GM18520 (cell line): ENCODE measurements at regions not wholly inside any gene's neighbourhood (a gene's known extent, or its start where the extent isn't known, plus 50 kb on each side); places are given as distances from the start of the nearest gene placed in this dataset.
"Not testable (repeated sequence)": the region's sequence is repeated elsewhere in the genome, so short reads cannot be mapped to it uniquely, and the experiment has no call there.

ENCODE experiments used
- ATAC-seq: cut with Tn5 transposase; IDR thresholded peaks from one replicate; pipeline ENCODE4 v1.9.1; 2021; ENCODE audit not compliant: unreplicated experiment

DNA sequence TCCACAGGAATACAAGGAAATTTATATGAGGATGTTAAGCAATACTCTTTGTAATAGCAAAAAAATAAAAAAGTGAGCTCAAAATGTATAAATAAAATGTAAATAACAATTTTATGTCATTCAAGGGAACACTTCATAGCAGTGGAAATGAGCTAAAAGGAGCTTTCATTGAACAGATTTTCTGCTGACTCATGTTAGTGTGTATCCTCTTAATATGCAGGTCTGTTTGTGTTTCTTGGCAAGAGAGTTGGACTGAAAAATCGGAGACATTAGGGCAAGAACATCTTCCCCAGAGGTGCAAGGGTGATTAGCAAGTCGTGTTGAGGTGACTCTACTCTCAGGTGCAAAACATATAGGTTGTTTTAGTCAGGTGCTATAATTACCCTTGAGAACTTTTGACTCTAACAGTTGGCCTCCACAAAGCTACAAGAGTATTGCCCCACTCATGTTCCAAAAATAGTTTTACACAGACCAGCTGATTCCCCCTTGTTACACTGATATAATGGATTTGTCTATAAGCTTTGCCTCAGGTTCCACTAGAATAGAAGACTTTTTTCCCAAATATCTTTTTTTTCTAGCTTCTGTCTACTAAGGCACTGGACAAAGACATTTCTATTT lies 702.9 kb downstream of the TENT5A start:
- ATAC-seq, result no peak

DNA sequence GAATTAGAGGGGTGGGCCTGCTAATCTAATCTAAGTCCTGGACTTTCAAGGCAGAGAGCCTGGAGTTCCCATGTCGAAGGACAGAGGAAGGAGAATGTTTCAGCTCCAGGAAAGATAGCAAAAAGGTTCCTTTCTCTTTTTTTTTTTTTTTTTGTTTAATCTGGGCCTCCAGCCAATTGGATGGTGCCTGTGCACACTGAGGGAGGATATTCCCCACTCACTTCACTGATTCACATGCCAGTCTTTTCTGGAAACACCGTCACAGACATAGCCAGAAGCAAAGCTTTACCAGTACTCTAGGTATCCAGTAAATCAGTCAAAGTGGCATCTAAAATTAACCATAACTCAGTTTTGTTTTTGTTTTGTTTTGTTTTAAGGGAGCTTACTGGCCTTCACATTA lies 721.1 kb downstream of the TENT5A start:
- no peak for ATAC-seq

DNA sequence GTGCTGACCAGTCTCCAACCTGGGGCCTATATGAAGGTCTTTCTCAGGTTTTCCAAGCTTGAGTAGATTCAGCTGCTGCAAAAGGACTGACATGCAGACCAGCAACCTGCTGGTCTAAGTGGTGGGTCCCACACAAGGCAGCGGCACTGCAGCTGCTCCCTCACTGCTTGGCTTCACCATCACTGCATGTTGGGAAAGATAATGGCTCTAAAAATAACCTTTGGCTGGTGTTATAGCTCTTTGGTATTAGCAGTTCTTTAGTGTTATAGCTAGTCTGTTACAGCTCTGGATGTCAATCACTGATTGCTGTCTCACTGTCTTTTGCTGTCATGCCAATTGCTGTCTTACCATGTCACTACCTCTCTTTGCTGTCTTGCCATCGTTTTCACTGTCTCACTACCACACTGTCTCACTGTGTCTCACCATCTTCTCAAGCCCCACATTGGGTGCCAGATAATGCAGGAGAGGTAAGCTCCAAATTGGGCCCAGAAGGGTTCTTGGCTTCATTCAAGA lies 726.4 kb downstream of the TENT5A start:
- ATAC-seq, result no peak

DNA sequence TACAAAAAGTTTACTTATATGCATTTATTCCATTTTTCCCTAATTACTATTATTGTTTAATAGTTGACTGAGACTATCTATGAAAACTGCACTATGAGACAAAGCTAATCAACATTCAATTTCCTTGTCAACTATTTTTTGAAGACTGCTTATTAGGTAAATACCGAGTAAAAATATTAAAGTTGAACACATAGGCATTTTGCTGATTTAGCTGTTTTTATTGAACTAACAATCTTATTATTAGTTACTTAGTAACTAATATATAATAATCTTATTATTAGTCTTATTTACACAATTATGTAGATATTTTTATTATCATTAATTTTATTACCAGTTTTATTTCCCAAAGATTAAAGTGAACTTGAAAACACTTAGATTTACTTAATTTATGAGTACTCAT lies 728.8 kb downstream of the TENT5A start:
- no peak for ATAC-seq

DNA sequence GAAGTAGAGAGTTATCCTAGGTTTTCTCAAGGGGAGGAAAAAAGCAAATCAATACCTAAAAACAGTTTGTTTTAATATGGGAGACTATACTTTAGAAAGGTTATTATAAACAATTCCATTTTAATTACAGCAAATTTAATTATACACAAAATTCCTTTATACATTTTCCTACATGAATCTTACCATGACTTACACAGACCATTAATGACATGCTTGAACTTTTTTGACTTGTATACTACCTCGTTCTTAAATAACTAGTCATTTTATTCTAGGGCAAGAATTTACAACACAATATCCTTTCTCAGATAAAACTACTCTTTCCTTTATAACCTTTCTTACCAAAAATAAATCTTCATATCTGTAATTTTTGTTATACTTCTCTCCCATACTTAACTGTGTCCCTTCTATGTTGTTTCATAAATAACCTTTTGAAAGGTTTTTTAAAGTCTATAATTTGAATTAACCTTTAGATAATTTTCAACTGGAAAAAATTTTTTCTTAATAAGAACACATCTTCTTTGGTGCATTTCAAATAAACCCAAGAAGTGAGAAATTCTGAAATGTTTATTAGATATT lies 729.4 kb downstream of the TENT5A start:
- ATAC-seq, result no peak

DNA sequence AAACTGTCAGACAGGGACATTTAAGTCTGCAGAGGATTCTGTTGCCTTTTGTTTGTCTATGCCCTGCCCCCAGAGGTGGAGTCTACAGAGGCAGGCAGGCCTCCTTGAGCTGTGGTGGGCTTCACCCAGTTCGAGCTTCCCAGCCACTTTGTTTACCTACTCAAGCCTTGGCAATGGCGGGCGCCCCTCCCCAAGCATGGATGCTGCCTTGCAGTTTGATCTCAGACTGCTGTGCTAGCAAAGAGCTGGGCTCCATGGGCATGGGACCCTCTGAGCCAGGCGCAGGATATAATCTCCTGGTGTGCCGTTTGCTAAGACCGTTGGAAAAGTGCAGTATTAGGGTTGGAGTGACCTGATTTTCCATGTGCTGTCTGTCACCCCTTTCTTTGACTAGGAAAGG lies 734.9 kb downstream of the TENT5A start:
- not testable (repeated sequence) for ATAC-seq

DNA sequence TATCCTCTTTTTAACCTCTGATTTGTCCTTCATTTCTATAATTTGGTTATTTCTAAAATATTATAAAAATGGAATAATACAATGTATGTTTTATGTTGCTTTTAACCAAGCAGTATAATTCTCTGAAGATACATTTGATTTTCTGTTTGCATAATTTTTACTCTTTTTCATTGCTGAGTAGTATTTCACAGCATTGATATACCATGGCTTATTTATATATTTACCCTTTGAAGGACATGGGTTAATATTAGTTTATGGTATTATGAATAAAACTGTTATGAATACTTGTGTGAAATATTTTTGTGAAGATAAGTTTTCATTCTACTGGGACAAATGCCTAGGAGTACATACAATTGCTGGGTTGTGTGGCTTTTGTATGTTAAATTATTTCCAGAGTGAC lies 748.6 kb downstream of the TENT5A start:
- ATAC-seq, result no peak

DNA sequence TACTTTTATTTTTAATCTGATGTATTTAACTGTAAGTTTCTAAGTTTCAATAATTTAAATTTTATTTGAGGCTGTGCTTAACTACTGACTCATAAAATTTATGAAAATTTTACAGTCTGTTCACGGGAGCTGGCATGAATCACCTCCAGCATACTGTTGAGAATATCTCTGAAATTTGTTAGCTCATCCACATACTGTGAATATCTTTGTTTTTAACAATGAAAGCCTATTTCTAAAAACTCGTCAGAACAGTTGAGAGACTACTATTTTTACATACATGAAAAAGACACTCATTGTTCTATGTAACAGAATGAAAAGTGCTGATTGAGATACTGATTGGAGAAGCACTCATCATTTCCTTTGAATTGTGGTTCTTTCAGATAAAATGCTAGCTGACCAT lies 749.3 kb downstream of the TENT5A start:
- ATAC-seq, result no peak

DNA sequence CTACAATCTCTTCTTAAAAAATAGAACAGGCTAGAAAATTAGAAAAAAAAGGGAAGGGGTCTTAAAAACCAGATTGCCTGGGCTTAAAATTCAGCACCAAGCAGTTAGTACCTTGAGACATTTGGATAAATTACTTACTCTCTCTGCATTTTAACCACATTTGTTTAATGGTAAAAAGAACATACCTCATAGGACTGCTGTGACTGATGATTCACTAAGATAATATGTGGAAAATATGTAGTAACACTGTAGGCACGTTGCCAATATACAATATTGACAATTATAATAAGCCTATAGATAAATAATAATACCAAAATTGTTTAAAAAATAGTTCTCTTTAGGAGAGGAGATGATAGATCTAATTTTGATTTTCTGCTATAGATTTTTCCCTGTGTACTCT lies 750.4 kb downstream of the TENT5A start:
- no peak for ATAC-seq

DNA sequence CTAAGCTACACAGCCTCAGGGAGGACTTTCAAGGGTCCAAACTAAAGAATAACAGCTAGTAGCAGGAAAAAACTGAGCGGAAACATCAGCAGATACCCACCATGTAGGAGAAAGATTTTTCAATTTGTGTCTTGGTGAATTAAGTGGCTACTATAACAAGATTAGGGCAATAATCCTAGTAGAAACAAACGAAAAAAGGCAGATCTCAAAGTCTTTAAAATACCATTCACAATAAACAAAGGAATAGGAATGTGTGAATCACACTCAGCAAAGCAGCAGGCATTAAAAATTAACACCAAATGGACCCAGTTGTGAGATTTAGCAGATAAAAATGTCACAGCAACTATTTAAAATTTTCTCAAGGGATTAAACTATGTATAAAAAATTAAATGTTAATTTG lies 761.2 kb downstream of the TENT5A start:
- no peak for ATAC-seq

DNA sequence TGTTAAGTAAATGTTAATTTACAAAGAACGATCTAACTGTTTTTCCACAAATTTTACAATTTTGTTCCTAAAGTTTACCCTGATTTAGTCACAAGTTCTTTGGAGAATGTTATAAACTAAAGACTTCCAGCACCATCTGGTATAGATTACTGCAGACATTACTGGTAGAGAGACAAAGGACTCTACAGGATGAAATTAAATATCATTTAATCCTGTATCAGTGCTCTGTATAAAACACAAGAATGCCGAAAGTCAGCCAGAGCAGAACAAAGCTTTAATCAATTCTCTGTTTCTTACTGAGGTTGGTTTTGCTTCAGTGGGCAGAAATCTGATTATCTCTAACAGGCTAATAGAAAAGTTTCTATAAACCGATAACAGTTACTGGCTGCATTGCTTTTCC lies 763.6 kb downstream of the TENT5A start:
- no peak for ATAC-seq

DNA sequence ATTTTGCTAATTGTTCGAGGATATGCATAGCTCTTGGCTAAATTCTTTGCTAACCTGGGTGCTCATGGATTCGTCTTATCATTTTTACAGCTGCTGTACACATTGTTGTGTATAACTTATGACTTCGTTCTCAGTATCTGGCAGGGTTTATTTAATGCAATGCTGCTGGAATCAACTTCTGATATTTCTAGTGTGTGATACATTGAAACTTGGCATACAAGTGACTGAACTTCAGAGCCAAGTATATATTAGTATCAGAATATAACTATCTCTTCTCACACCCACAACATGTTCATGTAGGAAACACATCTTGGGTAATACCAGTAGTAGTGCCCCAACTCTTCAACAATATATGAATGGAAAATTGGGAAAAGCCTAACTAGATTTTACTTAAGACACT lies 764.2 kb downstream of the TENT5A start:
- ATAC-seq, result no peak

DNA sequence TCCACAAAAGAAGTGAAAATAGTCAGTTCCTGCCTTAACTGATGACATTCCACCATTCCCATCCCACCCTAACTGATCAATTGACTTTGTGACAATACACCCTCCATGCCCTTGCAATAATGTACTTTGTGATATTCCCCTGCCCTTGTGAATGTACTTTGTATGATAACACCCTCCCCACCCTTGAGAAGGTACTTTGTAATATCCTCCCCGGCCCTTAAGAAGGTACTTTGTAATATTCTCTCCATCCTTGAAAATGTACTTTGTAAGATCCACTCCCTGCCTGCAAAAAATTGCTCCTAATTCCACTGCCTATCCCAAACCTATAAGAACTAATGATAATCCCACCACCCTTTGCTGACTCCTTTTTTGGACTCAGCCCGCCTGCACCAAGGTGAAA lies 771.3 kb downstream of the TENT5A start:
- ATAC-seq, result not testable (repeated sequence)

DNA sequence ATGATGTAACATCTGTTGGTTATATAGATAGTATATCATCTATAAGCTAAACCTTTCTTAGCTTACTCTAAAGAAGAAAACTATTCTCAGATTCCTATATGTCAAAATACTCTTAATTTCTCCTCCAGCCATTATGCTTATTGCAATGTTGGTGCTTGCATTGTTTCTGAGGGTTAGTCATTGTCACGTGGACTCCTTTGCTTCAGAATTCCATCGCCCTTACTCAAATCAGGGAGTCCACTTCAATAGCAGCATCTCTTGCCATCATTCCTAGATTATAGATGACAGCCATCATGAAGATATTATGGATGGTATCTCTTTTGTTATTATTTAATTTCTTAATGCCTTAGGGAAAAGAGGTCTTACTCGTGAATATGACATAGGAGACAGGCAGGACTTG lies 776.1 kb downstream of the TENT5A start:
- ATAC-seq, result no peak

DNA sequence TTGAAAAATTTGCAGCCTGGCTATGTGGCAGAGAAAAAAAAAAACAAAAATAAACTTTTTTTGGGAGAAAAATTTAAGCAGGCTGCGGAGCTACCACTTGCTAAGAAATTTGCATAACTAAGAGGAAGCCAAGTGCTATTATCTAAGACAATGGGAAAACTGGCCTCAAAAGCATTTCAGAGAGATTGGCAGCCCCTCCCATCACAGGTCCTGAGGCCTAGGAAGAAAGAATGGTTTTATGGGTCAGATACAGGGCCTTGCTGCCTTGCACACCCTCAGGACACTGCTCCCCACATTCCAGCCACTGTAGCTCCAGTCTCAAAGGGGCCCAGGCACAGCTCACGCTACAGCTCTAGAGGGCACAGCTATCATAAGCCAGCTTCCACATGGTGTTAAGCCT lies 777.9 kb downstream of the TENT5A start:
- no peak for ATAC-seq

DNA sequence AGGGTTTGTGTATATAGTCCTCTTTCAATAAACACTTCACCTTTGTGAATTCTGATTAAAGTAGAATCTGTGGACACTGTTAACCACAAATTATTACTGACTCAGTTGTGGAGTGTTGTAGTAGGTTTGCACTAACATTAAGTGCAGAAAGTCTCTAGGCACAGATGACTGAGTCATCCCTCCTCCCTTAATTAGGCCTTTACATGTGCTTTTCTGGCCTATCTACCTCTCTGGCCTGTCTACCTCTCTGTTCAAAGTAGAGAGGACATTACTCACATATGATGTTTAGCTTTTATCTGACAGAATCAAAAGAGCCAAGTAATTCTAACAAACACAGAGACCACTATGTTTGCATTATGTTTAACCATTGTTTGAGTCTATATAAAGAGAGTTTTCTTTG lies 783.0 kb downstream of the TENT5A start:
- ATAC-seq, result no peak

DNA sequence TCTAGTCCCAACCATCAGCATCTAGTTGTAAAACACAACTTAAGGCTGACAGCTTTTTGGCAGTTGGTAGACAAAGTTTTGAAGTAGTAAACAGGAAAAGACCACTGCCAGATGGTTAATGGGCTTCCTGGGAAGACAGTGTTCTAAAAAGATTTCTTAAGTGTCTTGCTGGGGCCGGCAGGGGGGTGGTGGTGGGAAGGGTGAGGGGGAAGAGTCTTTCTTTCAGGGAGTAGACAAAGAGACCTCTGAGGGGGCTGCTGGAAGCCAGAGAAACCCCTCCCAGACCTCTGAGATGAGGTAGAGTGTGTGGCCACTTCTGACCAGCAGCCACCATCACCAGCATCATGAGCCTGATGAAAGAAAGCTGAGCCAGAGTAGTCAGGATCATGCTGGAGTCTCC lies 784.9 kb downstream of the TENT5A start:
- no peak for ATAC-seq

DNA sequence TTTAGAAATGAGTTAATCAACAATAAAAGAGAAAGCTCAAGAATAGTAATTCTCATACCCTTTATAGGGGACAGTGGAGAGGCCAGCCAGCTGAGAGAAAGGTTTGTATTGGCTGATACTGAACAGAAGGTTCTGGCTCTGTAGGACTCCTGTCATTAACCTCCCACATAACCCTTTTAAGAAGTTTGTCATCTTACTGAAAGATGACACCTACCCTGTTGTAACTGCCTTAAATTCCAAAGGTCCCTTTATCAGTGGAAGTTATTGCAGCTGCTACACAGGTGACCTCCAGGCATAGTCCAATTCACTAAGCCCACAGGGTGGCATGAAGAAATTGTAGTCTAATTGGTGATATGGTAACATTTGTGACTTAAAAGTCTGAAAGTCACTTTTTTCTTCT lies 790.1 kb downstream of the TENT5A start:
- ATAC-seq, result no peak

DNA sequence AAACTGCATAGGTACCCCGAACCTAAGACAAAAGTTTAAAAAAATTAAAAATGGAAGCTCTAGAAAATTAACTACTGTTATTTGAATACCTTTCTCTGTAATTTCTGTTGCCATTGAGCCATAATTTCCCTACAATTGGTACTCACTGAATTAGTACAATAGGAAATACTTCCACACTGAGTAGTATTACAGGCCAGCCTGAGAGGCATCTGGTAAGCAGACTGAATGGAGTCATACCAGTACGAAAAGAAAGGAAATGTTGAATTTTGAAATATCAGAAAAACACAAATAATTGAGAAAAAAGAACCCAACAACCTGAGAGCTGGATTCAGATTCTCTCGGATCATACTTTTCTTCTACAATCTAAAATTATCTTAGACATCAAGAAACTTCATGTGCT lies 791.3 kb downstream of the TENT5A start:
- no peak for ATAC-seq

DNA sequence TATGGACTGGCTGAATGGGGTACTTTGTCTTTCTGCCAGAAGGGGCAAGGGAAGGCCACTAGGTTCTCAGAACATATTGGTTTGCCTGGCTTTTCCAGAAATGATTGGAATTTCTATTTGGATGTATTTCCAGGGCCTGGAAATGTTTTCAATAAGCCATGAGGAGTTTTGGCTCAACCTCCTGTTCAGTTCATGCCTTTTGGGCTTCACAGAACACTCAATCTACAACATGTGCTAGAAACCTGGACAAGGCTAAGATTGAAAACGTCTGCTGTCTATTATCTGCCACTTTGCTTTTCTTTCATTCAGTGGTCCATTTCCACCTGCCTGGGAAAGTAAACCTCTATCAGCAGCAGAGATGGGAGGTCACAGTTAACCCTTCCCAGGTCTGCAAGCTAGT lies 793.4 kb downstream of the TENT5A start:
- ATAC-seq, result no peak

DNA sequence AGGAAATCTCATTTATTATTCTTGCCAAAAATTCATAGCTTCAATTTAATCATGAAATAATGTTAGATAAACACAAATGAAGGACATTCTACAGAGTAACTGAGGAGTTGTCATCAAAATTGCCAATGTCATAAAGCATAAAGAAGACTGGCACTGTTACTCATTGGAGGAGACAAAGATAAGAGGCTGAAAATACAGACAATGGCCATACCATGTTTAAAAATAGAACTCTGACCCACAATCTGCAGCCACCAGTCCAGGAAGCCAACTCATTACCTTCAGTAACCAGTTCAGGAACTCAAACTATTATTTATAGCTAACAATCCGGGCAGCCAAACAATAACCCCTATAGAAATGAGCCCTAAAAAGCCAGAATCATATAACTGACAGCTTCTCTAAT lies 795.6 kb downstream of the TENT5A start:
- no peak for ATAC-seq

DNA sequence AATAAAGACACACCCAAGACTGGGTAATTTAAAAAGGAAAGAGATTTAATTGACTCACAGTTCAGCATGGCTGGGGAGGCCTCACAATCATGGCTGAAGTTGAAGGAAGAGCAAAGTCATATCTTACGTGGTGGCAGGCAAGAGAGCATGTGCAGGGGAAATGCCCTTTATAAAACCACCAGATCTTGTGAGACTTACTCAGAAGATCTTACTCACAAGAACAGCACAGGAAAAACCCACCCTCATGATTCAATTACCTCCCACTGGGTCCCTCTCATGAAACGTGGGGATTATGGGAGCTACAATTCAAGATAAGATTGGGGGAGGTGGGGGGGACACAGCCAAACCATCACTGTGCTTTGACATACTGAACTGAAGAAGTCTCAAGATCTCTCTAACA lies 800.0 kb downstream of the TENT5A start:
- not testable (repeated sequence) for ATAC-seq

DNA sequence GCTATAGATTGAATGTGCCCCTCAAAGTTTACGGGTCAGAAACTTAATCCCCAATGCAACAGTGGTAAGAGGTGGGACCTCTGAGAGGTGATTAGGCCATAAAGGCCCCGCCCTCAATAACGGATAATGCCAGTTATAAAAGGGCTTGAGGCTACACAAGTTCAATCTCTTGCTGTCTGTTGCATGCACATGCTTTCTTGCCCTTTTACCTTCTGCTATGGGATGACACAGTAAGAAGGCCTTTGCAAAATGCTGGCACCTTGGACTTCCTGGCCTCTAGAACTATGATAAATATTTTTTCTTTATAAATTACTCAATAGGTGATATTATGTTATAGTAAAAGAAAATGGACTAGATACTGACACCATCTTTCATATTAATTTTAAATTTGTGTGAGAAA lies 806.1 kb downstream of the TENT5A start:
- ATAC-seq, result no peak
